ENCODE measurements at regions not wholly inside any gene's neighbourhood (a gene's known extent, or its start where the extent isn't known, plus 50 kb on each side); places are given as distances from the start of the nearest gene placed in this dataset.

- TF ChIP-seq CTCF (IDR thresholded peaks at IDR 0.05; ENCODE audit: low read depth, low read length) = no peak
- no peak for TF ChIP-seq EZH2phosphoT487 (IDR thresholded peaks at IDR 0.05; ENCODE audit: low read depth)
Measured at GRCh38 chr5:143715616-143716015, 96.3 kb upstream of the HMHB1 start.
